ENCODE measurements at regions not wholly inside any gene's neighbourhood (a gene's known extent, or its start where the extent isn't known, plus 50 kb on each side); places are given as distances from the start of the nearest gene placed in this dataset.
"Not testable (repeated sequence)": the region's sequence is repeated elsewhere in the genome, so short reads cannot be mapped to it uniquely, and the experiment has no call there.

DNA sequence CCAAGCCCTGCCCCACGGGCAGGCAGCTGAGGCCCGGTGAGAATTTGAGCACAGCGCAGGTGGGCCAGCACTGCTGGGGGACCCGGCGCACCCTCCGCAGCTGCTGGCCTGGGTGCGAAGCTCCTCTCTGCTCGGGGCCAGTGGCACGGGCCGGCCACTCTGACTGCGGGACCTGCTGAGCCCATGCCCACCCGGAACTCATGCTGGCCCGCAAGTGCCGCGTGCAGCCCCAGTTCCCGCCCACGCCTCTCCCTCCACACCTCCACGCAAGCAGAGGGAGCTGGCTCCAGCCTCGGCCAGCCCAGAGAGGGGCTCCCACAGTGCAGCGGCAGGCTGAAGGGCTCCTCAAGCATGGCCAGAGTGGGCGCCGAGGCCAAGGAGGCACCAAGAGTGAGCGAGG lies 190.1 kb upstream of the IGFBP7 start:
- DNase-seq: not testable (repeated sequence)

DNA sequence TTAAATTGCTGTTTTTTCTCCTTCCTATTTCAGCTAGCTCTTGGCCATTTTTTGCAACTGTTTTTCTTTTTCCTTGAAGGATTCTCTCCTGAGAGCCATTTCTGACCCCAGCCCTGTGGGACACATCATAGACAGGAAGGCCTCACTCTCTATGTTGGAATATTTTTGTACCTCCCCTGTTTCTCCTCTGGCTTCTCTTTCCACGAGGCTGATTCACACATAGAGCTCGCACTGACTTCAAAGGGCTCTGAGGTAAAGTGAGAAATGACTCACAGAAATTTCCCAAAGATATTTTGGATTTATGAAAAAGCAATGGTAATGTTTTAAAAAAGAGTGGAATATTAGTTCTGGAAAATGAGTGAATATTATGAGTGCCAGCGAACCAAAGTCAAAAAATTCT lies 181.7 kb upstream of the IGFBP7 start:
- DNase-seq: no peak

GRCh38 chr4:57287687-57288604 lies 177.8 kb upstream of the IGFBP7 start:
- no peak for DNase-seq

DNA sequence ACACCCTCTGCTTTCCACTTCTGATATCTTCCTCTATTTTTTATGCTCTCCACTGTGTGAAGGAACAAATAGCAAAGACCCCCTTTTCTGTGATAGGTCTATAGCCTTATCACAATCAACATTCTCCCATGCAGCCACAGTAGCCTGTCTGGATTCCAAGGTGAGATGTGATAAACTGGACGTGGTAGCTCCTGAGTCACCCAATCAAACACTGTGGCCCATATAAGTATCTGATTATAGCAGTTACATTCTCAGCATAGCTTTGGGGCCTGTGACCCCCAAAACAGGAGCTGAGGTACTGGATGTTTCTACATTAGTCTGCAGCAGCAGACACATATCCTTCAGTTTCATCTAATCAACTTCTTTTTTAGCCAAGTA lies 172.7 kb upstream of the IGFBP7 start:
- no peak for DNase-seq

GRCh38 chr4:57280481-57280880 lies 170.3 kb upstream of the IGFBP7 start:
- no peak for DNase-seq

DNA sequence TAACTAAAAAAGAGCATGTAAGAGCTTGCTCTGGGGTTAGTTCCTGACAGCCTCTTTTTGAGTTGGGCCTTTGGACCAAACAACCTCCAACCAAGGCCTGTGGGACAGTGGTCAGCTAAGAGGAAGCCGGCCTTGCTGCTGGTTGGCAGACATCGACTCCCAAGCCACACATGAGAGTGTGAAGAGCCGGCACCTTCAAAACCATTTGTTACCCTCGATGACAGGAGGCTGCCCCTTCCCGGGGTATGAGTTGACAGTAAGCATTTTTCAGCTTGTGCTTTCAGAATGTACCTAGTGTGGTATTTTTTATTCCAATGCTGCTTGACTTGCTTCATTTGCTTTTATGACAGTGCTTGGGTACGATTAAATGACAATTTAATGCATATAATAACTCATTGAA lies 168.6 kb upstream of the IGFBP7 start:
- no peak for DNase-seq

DNA sequence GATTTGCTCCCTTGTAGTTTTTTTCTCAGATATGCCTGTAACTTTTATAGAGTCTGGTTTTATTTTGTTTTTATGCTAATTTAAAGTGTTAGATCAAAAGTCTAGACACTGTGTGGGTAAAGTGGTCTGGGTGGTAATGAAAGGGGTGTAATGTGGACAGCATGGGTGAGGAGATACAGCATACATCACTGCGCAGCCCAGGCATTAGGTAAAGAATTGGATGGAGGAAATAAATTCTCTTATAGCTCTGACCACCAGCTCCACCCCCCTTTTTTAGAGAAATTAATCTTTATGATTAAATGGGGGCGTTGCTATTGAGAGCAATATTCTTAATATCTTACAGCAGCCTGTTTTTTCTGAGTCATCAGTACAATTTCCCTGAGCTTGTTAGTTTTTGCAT lies 163.9 kb upstream of the IGFBP7 start:
- DNase-seq: no peak

GRCh38 chr4:57270346-57270745 lies 160.2 kb upstream of the IGFBP7 start:
- DNase-seq: no peak

GRCh38 chr4:57265831-57266582 lies 155.8 kb upstream of the IGFBP7 start:
- DNase-seq: no peak

DNA sequence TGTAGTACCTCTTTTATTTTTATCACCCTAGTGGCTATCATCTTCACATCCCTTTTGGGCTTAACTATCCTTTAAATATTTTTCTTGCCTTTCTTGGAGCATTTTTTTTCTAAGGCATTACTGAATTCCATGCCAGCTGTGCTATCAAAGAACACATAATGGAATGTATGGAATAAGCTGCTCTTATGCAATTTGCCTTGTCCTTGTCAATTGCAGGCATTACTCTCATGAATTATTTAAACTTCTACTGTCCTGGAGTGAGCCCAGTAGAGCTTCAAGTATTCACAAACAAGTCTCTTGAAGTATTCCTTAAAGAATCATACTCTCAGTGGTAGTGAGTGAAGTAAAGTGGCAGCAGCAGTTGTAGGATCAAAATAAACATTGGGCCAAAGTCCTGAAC lies 144.6 kb upstream of the IGFBP7 start:
- no peak for DNase-seq

- no peak for DNase-seq
Observed at GRCh38 chr4:57249083-57249482, 138.9 kb upstream of the IGFBP7 start.

DNA sequence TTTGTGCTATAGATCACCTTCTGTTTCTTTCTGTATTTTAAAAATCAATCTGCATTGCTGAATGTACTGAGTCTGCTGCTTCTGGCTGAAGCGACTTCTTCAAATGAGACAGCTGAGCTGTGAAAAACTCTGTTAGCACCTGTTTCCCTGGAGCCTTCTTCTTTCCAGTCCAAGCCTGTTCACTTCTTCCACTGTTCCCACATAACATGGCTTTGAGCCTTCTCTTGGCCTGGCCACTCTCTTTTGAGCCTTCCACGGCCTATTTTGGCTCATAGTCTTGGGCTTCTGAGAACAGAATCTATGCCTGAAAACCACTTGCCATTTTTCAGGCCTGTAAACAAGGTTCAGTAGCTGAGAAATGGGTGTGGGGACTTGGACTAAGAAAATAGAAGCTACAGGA lies 132.9 kb upstream of the IGFBP7 start:
- no peak for DNase-seq

GRCh38 chr4:57234252-57234775 lies 124.1 kb upstream of the IGFBP7 start:
- no peak for DNase-seq

DNA sequence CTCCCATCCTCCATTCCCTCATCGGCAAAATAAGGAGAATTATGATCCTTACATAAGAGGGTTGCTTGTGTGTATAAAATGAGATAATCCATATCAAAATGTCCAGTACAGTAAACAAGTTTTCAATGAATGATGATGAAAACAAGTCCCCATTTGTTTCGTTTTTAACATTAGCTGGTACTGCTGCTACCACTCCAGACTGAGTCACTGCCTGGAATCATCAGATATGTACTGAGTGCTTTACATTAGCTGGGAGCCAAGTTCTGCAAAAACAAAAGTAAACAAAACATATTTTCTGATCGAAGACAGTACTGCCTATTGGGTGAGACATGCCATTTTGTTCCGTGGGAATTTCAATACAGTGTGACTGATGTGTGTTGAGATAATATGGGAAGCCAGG lies 123.2 kb upstream of the IGFBP7 start:
- DNase-seq: no peak

GRCh38 chr4:57231781-57232180 lies 121.6 kb upstream of the IGFBP7 start:
- no peak for DNase-seq

- no peak for DNase-seq
Observed at GRCh38 chr4:57220734-57221133, 110.5 kb upstream of the IGFBP7 start.

DNA sequence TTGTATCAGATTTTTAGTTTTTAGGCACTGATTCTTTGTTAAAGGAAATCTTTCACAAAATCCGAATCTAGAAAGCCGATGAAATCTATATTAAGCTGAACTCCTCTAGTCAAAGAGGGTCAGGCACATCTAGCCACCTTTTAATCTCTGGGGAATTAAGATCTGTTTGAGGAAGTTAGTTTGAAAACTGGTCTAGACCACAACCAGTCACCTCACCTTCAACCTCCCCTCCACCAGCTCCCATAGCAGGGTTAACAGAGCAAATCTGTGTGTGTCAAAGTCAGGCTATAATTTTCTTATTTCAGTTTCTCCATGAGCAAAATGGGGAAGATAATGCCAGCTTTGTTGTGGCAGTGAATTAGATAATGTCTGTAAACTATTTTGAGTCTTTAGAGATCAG lies 110.0 kb upstream of the IGFBP7 start:
- no peak for DNase-seq

GRCh38 chr4:57219431-57219830 lies 109.2 kb upstream of the IGFBP7 start:
- no peak for DNase-seq

DNA sequence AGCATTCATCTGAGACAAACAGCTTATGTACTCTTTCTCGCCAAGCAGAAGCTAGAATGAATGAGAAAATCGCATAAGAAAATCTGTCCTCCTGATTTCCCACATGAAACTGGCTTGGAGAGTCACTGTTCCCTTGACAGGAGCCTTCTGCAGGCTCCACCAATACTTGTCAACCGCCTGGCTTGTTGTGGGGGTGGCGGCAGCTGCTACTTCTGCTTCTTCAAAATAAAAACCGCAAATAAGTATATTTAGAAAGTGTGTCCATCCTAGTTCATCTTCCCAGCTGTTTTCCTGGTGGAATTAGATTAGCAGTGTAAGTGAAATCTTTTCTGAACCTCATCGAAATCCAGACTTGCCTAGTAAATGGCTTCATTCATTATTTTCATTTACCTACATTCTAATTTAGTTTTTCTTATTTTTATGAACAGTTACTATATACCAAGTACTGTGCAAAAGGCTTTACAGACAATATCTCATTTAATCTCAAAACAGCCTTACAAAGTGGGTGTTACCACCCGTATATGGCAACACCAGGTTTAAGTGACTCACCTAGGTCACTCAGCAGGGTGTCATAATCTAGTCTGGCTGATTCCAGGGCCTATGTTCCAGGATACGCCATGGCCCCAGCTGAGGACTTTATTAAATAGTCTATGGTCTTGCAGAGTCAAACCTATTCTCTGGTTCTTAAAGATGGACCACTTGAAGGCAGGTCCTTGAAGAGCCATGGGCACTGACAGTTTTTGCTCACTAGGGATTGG lies 104.6 kb upstream of the IGFBP7 start:
- DNase-seq: no peak

- no peak for DNase-seq
Observed at GRCh38 chr4:57211131-57211530, 100.9 kb upstream of the IGFBP7 start.

DNA sequence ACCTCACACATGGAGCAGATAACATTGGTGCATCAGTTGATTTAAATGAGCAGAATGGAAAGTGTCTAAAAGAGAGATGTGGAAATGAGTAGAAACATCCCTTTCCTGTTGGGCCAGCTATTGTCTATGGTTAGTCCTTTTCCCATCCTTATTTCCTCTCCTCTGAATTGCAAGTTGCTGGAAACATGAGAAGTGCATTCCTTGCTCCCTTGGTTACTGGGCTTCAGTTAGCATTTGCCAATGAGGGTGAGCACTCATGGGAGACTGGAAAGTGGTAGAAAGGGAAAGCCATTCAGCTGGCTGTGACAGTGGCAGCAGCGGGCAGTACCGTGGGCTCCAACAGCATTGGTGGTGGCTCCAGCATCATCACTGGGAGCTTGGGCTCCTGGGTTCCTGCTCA lies 96.0 kb upstream of the IGFBP7 start:
- no peak for DNase-seq

- DNase-seq: no peak
Observed at GRCh38 chr4:57205580-57205979, 95.4 kb upstream of the IGFBP7 start.

GRCh38 chr4:57200799-57201327 lies 90.7 kb upstream of the IGFBP7 start:
- no peak for DNase-seq
